ENCODE measurements at regions not wholly inside any gene's neighbourhood (a gene's known extent, or its start where the extent isn't known, plus 50 kb on each side); places are given as distances from the start of the nearest gene placed in this dataset.

DNA sequence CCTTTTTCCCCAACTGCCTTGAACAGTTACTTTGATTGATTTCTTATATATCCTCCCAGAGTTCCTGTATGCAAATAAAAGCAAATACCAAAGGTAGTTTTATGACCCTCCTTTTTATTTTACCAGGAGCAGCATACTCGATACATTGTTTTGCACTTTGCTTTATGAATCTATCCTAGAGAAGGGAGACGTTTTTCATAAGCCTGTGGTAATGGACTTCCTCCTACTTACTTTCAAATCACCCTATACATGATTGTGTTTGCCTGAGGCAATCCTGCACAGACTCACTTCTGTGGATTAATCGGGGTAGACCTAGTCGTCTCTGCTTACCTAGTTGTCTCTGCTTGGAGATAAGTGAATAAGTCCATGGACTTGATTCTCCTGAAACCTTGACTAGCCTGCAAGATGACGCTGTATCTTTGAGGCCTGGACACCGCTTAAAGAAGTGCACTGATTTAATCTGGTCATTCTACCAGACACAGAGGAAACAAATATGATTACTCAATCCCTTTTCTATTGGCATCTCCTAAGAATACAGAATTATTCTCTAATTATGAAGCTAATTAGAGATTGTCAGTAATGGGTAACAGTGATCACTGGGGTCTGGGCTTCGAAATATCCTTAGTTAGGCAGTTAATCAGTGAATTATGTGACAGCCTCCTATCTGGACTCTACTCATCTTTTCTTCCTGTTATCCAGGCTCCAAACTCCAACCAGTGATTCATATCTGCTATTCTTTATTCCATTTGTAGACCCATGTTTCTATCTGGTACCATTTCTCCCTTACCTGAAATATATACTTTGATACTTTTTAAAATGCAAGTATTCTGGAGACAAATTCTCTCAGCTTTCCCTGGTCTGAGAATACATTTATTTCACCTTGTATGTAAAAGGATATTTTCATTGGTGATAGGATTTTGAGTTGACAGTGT is 447.4 kb upstream of the TRIB2 start:
- TF ChIP-seq, protein P1, sequence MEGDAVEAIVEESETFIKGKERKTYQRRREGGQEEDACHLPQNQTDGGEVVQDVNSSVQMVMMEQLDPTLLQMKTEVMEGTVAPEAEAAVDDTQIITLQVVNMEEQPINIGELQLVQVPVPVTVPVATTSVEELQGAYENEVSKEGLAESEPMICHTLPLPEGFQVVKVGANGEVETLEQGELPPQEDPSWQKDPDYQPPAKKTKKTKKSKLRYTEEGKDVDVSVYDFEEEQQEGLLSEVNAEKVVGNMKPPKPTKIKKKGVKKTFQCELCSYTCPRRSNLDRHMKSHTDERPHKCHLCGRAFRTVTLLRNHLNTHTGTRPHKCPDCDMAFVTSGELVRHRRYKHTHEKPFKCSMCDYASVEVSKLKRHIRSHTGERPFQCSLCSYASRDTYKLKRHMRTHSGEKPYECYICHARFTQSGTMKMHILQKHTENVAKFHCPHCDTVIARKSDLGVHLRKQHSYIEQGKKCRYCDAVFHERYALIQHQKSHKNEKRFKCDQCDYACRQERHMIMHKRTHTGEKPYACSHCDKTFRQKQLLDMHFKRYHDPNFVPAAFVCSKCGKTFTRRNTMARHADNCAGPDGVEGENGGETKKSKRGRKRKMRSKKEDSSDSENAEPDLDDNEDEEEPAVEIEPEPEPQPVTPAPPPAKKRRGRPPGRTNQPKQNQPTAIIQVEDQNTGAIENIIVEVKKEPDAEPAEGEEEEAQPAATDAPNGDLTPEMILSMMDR (IDR thresholded peaks at IDR 0.05) = no peak
- TF ChIP-seq EZH2 (IDR thresholded peaks at IDR 0.05; ENCODE audit: borderline replicate concordance, insufficient read depth, low read depth, low read length, poor library complexity, severe bottlenecking) = no peak

All from B cell (primary cell).